Duodenal mucosa (tissue), 2 donors: ENCODE measurements at regions not wholly inside any gene's neighbourhood (a gene's known extent, or its start where the extent isn't known, plus 50 kb on each side); places are given as distances from the start of the nearest gene placed in this dataset.
"Not testable (repeated sequence)": the region's sequence is repeated elsewhere in the genome, so short reads cannot be mapped to it uniquely, and the experiment has no call there.

Experiments used
- H3K27ac ChIP-seq: one replicate; pipeline ENCODE4 v1.7.0; 2013; ENCODE audit warnings: low read depth, low read length
- H3K27me3 ChIP-seq, 2 donors: one replicate each; pipeline ENCODE4 v1.7.0; 2013; ENCODE audit warnings: low read length in 2 of 2, control low read depth in 1 of 2; ENCODE audit not compliant: insufficient read depth in 2 of 2, control insufficient read depth in 1 of 2
- H3K36me3 ChIP-seq, 2 donors: one replicate each; pipeline ENCODE4 v1.7.0; 2013; ENCODE audit warnings: low read length in 2 of 2, control low read depth in 1 of 2; ENCODE audit not compliant: insufficient read depth in 2 of 2, control insufficient read depth in 1 of 2
- H3K4me1 ChIP-seq, 2 donors: one replicate each; pipeline ENCODE4 v1.7.0; 2013; ENCODE audit warnings: low read length in 2 of 2, control low read depth in 1 of 2; ENCODE audit not compliant: insufficient read depth in 2 of 2, control insufficient read depth in 1 of 2
- H3K4me3 ChIP-seq, 2 donors: one replicate each; pipeline ENCODE4 v1.7.0; 2013; ENCODE audit warnings: low read length in 2 of 2, low read depth in 1 of 2
- H3K9ac ChIP-seq, 2 donors: one replicate each; pipeline ENCODE4 v1.7.0; 2013; ENCODE audit warnings: low read length in 2 of 2, low read depth in 1 of 2
- H3K9me3 ChIP-seq, 2 donors: one replicate each; pipeline ENCODE4 v1.7.0; 2013; ENCODE audit warnings: low read length in 2 of 2, control low read depth in 1 of 2; ENCODE audit not compliant: control insufficient read depth in 1 of 2

DNA sequence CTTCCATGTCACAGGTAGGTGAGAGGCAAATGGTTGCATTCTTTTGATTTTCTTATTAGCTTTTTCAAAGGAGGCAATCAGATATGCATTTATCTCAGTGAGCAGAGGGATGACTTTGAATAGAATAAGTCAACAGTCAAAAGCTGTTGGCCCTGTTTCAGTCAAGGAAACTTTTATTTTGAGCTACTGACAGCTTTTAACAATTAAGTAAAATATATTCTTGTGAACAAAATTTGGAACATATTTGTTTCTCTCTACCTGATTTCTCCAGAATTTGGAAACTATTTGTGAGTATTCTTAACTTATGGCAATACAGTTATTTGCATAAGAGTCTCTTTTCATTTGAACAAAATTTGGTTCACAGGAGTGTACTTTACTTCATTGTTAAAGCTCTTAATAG, 196.3 kb downstream of the GJA1 start:
- H3K4me1 ChIP-seq, H3K36me3 ChIP-seq, H3K4me3 ChIP-seq, H3K9me3 ChIP-seq, H3K27me3 ChIP-seq, H3K27ac ChIP-seq, H3K9ac ChIP-seq: not testable (repeated sequence)

DNA sequence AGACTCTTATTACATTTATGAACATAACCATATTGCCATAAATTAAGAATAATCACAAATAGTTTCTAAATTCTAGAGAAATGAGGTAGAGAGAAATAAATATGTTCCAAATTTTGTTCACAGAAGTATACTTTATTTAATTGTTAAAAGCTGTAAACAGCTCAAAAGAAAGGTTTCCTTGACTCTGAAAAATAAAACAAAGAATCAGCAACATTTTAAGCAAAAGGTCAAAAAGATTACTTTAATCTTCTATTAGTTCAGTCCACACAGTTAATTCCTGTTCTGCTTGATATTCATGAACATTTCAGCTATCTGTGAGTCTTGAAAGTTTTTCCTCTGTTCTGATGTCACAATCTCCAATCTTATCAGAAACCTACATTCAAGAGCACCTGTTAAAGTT, 197.9 kb downstream of the GJA1 start:
- no peaks in the 10 kb centered on the region for H3K27me3 ChIP-seq
- no peaks in the 10 kb centered on the region for H3K4me1 ChIP-seq
- H3K27ac ChIP-seq = no peak overlapping the region
- H3K4me3 ChIP-seq = no peak overlapping the region
- H3K9me3 ChIP-seq = peaks cover 0 to 2% of the 10 kb centered on the region in 2 donors
- H3K9ac ChIP-seq = no peak overlapping the region
- no peaks in the 10 kb centered on the region for H3K36me3 ChIP-seq

DNA sequence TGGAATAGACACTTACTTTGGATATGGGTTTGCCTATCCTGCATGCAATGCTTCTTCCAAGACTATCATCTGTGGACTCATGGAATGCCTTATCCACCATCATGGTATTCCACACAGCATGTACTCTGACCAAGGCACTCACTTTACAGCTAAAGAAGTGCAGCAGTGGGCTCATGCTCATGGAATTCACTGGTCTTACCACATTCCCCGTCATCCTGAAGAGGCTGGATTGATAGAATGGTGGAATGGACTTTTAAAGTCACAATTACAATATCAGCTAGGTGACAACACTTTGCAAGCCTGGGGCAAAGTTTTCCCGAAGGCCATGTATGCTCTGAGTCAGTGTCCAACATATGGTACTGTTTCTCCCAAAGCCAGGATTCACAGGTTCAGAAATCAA, 199.1 kb downstream of the GJA1 start:
- not testable (repeated sequence) for H3K4me1 ChIP-seq, H3K36me3 ChIP-seq, H3K27ac ChIP-seq, H3K27me3 ChIP-seq, H3K9me3 ChIP-seq, H3K4me3 ChIP-seq, H3K9ac ChIP-seq

DNA sequence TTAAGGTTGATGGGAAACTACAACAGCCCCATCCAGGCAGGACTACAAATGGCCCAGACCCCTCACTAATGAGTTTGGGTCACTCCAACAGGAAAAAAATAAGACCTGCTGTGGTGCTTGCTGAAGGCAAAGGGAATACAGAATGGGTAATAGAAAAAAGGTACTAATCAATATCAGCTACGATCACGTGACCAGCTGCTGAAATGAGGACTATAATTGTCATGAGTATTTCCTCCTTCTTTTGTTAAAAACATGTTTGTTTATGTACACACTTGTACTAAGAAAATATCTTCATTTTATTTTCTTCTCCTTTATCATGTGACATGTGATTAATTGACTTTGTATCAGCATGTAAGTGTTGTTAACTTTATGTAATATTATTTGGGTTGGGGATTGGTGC, 199.9 kb downstream of the GJA1 start:
- Histone ChIP-seq H3K9ac (no peak overlapping the region), H3K36me3 (no peaks in the 10 kb centered on the region), H3K9me3 (peaks cover 0 to 2% of the 10 kb centered on the region in 2 donors), H3K4me3 (no peak overlapping the region), H3K4me1 (no peaks in the 10 kb centered on the region), H3K27me3 (no peaks in the 10 kb centered on the region), H3K27ac (no peak overlapping the region)

DNA sequence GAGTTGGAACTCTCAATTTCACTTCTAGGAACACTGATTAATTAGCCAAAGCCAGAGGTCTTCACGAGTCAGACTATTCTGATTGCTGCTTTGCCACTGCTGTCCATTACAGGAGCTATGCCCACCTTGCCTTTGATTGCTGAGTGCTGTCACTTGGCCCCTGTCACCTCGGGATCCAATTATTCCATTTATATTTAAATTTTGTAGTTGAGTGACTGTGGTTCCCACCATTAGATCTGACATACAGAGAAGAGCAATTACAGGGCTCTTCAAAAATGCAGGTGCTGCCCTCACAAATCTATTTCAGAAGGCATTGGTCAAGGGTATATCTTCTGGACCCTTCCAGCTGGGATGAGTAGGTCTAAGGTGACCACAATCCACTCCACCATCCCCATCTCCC, 200.8 kb downstream of the GJA1 start:
- H3K4me3 ChIP-seq, H3K27me3 ChIP-seq, H3K36me3 ChIP-seq, H3K9me3 ChIP-seq, H3K27ac ChIP-seq, H3K9ac ChIP-seq, H3K4me1 ChIP-seq: not testable (repeated sequence)

DNA sequence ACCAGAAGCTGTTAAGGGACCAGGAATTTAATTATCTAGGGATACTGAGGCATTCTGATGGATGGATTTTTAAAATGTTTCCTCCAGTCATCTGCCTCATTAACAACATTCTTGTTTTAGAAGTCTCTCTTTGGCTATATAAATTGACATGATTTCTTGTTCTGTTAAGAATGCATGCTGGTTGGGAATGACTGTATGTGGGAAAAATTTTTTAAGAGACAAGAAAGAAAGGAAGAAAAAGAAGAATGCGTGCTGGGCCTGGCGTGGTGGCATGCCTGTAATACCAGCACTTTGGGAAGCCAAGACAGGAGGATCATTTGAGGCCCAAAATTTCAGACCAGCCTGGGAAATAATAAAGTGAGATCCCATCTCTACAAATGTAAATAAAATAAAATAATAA, 203.6 kb downstream of the GJA1 start:
- no peak overlapping the region for H3K4me3 ChIP-seq
- no peak overlapping the region for H3K27ac ChIP-seq
- H3K9ac ChIP-seq = no peak overlapping the region
- H3K4me1 ChIP-seq = no peaks in the 10 kb centered on the region
- no peaks in the 10 kb centered on the region for H3K9me3 ChIP-seq
- no peaks in the 10 kb centered on the region for H3K27me3 ChIP-seq
- H3K36me3 ChIP-seq = no peaks in the 10 kb centered on the region

DNA sequence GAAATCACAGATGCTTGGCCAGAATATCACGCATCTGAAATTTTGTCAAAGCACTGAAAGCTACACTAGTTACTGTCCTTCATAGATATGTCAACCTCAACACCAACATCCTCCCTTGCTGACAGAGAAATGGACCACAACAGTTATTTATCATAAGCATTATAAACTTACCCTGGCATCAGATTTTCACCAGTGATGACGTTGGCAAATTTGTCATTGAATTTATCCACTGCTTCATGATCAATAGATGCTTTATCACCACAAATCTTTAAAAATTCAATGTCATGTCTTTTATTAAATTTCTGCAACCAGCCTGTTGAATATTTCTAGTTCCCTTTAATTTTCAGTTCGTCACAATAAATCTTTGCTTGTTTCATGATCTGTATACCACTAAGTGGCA, 205.7 kb downstream of the GJA1 start:
- no peak overlapping the region for H3K9ac ChIP-seq
- no peak overlapping the region for H3K4me3 ChIP-seq
- H3K27me3 ChIP-seq = no peaks in the 10 kb centered on the region

GRCh38 chr6:121645100-121645745, 209.8 kb downstream of the GJA1 start:
- Histone ChIP-seq H3K4me3 (no peak overlapping the region), H3K36me3 (no peaks in the 10 kb centered on the region), H3K27ac (no peak overlapping the region)

More for the DNA sequence above, 205.7 kb downstream of the GJA1 start:
- no peaks in the 10 kb centered on the region for H3K9me3 ChIP-seq
- no peaks in the 10 kb centered on the region for H3K4me1 ChIP-seq
- H3K27ac ChIP-seq = no peak overlapping the region
- H3K36me3 ChIP-seq = no peaks in the 10 kb centered on the region

GRCh38 chr6:121647905-121648304, 212.5 kb downstream of the GJA1 start:
- H3K9me3 ChIP-seq = no peaks in the 10 kb centered on the region
- no peak overlapping the region for H3K9ac ChIP-seq
- H3K4me1 ChIP-seq = no peaks in the 10 kb centered on the region
- no peak overlapping the region for H3K27ac ChIP-seq
- no peak overlapping the region for H3K4me3 ChIP-seq
- no peaks in the 10 kb centered on the region for H3K36me3 ChIP-seq
- H3K27me3 ChIP-seq = no peaks in the 10 kb centered on the region

More at GRCh38 chr6:121645100-121645745, 209.8 kb downstream of the GJA1 start:
- Histone ChIP-seq H3K9me3 (no peaks in the 10 kb centered on the region), H3K4me1 (no peaks in the 10 kb centered on the region), H3K27me3 (no peaks in the 10 kb centered on the region), H3K9ac (no peak overlapping the region)

DNA sequence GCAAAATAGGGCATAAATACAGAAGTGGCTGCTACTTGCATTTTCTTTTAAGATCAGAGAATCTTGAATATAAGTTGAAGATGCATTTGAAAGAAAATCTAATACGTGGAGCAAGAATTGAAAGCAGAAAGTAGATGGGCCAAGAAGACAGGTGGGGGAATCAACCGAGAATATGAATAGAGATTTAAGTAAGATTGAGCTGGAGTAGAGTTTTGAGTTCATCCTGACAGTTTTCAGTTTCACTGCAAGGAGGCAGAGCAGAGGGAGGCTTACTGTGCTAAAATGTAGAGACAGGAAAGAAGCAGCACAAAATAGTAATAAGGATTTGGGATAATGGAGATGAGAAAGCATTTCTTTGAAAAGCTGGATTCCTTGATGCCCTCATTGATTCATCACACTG, 214.5 kb downstream of the GJA1 start:
- H3K9ac ChIP-seq = no peak overlapping the region
- no peak overlapping the region for H3K27ac ChIP-seq
- H3K9me3 ChIP-seq = no peaks in the 10 kb centered on the region
- H3K4me3 ChIP-seq = no peak overlapping the region
- H3K36me3 ChIP-seq = no peaks in the 10 kb centered on the region
- H3K27me3 ChIP-seq = no peaks in the 10 kb centered on the region
- no peaks in the 10 kb centered on the region for H3K4me1 ChIP-seq

DNA sequence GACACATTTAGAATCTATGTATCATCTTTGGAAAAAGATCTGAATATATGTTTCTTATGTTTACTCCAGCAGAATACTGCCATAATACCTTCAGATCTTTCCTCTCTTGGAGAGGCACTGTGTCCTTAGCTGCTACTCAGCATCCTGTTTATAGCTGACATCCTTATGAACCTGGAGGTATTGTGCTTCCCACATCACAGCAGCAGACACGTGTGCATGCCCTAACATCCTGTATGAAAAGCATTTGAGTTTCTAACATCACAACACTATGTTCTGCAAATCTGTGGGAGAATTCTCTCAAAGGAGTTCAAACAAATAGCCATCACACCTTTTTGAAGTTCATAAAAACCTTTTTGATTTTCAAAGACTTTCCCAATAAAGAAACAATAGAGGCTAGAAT, 216.0 kb downstream of the GJA1 start:
- Histone ChIP-seq H3K36me3 (no peaks in the 10 kb centered on the region), H3K4me1 (no peaks in the 10 kb centered on the region), H3K4me3 (no peak overlapping the region), H3K9me3 (no peaks in the 10 kb centered on the region), H3K27me3 (no peaks in the 10 kb centered on the region), H3K27ac (no peak overlapping the region), H3K9ac (no peak overlapping the region)
